Renal pelvis (tissue), 1 donor: ENCODE measurements at regions not wholly inside any gene's neighbourhood (a gene's known extent, or its start where the extent isn't known, plus 50 kb on each side); places are given as distances from the start of the nearest gene placed in this dataset.

ENCODE experiments used
- DNase-seq: peaks from one replicate; pipeline ENCODE4 v3.0.0-alpha.2; 2013

- no peak for DNase-seq
Observed at GRCh38 chr16:73152386-73153125, 104.6 kb upstream of the ZFHX3 start.

- no peak for DNase-seq
Observed at GRCh38 chr16:73151941-73152340, 104.0 kb upstream of the ZFHX3 start.

GRCh38 chr16:73151225-73151624, 103.3 kb upstream of the ZFHX3 start:
- DNase-seq, result no peak

- no peak for DNase-seq
Observed at GRCh38 chr16:73150786-73151185, 102.9 kb upstream of the ZFHX3 start.

GRCh38 chr16:73149334-73149733, 101.4 kb upstream of the ZFHX3 start:
- no peak for DNase-seq

- DNase-seq, result no peak
Observed at GRCh38 chr16:73147958-73148357, 100.0 kb upstream of the ZFHX3 start.

GRCh38 chr16:73145166-73145880, 97.4 kb upstream of the ZFHX3 start:
- no peak for DNase-seq

- DNase-seq, result no peak
Observed at GRCh38 chr16:73143576-73144422, 95.9 kb upstream of the ZFHX3 start.

GRCh38 chr16:73143002-73143401, 95.1 kb upstream of the ZFHX3 start:
- DNase-seq, result no peak

GRCh38 chr16:73142053-73142854, 94.3 kb upstream of the ZFHX3 start:
- DNase-seq, result no peak

GRCh38 chr16:73140929-73141328, 93.0 kb upstream of the ZFHX3 start:
- DNase-seq, result no peak

GRCh38 chr16:73131156-73131862, 83.4 kb upstream of the ZFHX3 start:
- DNase-seq, result no peak

- no peak for DNase-seq
Observed at GRCh38 chr16:73129455-73129854, 81.5 kb upstream of the ZFHX3 start.

- DNase-seq, result no peak
Observed at GRCh38 chr16:73126525-73126853, 78.6 kb upstream of the ZFHX3 start.

GRCh38 chr16:73125850-73126524, 78.1 kb upstream of the ZFHX3 start:
- no peak for DNase-seq

GRCh38 chr16:73124665-73125375, 76.9 kb upstream of the ZFHX3 start:
- DNase-seq, result no peak

- no peak for DNase-seq
Observed at GRCh38 chr16:73124097-73124652, 76.2 kb upstream of the ZFHX3 start.

- peak; percentile 24 for DNase-seq
Observed at GRCh38 chr16:73122604-73123391, 74.9 kb upstream of the ZFHX3 start.

- DNase-seq, result no peak
Observed at GRCh38 chr16:73116576-73116975, 68.6 kb upstream of the ZFHX3 start.
